Fibroblast of the conjunctiva (primary cell): ENCODE measurements at regions not wholly inside any gene's neighbourhood (a gene's known extent, or its start where the extent isn't known, plus 50 kb on each side); places are given as distances from the start of the nearest gene placed in this dataset.
A peak's percentile ranks its signal among the peaks of the same experiment; 100 is the strongest.

Experiments used
- DNase-seq: peaks from one replicate; pipeline ENCODE4 v3.0.0-alpha.2; 2010; ENCODE audit warnings: low read depth

DNA sequence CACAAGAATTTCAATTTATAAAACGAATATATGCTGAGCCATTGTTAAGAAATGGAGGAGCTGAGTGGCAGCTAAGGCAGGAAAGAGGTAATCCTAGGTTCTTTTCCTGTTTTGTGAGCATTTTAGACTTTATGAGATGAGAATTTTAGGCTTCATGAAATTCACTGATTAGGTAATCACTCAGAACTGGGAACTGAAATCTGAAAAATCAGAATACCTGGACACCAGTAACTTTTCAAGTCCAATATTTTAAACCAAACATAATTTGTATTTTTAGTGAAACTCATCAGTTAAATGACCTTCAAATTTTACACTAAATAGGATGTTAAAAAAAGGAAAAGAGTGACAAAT, 389.9 kb downstream of the HTR1B start:
- DNase-seq, result no peak

DNA sequence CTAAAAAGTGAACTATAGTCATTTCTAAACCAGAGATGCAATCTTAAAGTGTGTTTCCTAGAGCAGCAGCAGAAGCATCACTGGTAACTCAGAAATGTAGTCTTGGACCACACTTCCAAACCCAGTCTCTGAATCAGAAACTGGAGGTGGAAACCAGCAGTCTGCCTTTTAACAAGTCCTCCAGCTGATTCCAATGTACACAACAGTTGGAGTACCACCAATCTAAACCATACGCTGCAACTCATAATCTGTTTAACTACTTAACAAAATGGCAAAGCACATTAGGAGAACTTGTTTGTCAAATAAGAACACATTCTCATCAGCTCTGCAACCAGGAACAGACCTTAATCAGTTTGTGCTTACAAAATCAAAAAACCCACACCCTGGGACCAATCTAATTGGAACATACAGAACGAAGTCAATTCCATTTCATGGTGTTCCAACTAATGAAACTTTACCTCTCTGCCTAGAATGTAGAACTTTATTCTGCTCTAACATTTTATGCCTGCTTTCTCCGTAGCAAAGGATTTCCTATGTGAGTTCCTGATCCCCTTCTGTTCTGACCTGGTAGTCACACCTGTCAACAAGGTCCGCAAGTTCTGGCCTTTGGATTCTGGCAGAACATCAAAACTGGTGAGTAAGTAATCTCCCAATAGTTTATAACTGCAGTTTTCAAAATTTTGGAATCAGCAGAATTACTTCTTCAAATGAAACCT, 390.4 kb downstream of the HTR1B start:
- DNase-seq, result no peak

DNA sequence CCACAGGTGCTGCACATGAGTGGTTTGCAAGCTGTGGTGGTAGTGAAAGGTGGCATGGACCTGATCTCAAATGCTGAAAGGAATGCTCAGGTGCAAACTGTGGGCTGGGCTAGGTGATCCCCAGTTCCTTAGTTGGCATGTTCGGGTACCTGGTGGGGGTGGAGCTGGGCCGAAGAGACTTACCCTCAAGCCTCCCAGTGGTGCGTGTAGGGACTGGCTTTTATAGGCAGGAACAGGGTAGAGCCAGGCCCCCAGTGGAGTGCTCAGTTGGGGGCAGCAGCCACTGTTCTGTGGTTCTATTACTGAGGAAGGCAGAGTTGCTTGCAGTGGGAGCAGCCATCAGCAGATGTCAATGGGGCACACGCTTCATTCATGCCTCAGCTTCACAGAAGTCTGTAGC, 399.8 kb downstream of the HTR1B start:
- no peak for DNase-seq

- no peak for DNase-seq
Measured at GRCh38 chr6:77055711-77056110, 407.6 kb downstream of the HTR1B start.

- no peak for DNase-seq
Measured at GRCh38 chr6:77040568-77041195, 422.6 kb downstream of the HTR1B start.

DNA sequence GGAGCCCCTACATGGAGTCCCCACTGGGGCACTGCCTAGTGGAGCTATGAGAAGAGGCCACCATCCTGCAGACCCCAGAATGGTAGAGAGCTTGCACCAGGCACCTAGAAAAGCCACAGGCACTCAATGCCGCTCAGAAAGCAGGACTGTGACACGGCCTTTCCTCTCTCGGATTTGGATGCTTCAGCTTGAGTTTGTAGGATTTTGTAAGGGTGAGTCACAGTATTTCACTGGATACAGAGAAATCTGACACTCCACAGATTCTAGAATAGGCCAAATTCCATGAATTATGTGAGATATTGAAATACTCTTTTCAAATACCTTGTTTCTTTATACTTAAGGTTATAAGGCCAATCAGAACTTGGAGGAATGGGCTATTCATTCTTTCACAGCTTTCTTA, 424.5 kb downstream of the HTR1B start:
- DNase-seq, result no peak

GRCh38 chr6:77037439-77037838, 425.9 kb downstream of the HTR1B start:
- no peak for DNase-seq

DNA sequence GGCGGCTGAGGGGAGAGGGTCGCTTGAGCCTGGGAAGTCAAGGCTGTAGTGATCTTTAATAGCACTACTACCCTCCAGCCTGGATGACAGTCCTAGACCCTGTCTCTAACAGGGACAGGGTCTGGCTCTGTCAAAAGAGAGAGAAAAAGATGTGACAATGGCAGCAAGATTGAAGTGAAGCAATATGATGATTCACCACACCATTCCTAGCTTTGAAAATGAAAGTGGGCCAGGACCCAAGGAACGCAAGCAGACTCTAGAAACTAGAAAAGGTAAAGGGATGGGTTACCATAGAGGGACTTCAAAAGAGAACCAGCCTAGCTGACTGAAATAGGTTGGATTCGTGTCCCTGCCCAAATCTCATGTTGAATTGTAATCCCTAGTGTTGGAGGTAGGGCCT, 426.9 kb downstream of the HTR1B start:
- no peak for DNase-seq

DNA sequence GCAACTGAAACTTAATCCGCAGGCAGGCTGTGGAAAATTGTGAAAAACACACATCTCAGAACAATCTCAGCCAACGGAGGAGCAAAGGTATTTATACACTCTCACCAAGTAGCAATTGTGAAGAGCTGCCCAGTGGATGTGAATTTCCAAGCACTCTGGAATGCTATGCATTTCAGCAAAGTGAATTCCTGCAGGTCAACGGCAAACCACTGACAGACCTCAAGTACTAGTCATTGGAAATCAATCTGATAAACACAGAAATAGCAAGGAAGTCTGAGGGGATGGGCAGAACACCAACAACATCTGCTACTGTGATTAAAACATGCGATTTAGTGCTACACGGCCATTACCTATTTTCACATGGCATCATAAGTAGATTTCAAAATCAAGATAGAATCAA, 429.1 kb downstream of the HTR1B start:
- peak; percentile 64 for DNase-seq

- DNase-seq, result no peak
Measured at GRCh38 chr6:77030929-77031674, 432.2 kb downstream of the HTR1B start.

GRCh38 chr6:77026341-77026740, 436.9 kb downstream of the HTR1B start:
- DNase-seq, result no peak

DNA sequence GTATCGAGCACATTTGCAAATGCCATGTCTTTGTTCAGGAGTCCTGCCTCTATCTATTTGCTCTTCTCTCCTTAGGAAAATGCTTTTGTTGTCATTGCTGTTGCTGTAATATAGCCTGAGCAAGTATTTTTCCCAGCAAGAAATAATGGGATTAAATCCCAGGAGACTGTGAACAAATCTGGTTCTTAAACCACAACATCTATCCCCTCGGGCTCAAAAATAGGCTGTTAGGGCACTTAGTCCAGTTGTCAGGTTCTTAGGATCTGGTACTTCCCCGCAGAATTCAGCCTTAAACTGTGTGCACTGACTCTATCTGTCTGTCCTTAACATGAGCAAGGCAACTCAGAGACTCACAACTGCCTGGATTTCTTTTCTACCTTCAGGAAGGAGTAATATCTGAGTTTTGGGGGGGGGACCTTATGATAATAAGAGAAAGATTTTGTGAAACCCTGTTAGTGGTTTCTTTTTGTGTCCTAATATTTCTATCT, 437.5 kb downstream of the HTR1B start:
- DNase-seq, result no peak

- no peak for DNase-seq
Measured at GRCh38 chr6:77021778-77022177, 441.5 kb downstream of the HTR1B start.

DNA sequence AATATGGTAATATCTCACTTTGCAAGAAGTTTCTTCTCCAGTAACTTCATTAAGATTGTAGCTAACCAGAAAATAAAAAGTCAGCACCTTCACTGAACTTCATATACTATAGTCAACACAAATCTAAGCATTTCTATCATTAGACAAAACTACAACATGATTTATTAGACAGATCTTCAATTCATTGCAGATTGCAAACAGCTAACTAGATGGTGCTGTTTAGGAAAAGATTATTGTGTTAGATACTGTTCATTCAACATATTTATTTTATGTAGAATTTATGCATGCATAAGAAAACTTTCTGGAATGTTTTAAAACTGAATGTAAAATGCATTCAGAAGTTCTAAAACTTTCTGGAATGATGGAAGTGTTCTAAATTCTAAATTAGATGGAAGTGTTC, 442.1 kb downstream of the HTR1B start:
- no peak for DNase-seq

GRCh38 chr6:77019081-77019480, 444.2 kb downstream of the HTR1B start:
- no peak for DNase-seq

DNA sequence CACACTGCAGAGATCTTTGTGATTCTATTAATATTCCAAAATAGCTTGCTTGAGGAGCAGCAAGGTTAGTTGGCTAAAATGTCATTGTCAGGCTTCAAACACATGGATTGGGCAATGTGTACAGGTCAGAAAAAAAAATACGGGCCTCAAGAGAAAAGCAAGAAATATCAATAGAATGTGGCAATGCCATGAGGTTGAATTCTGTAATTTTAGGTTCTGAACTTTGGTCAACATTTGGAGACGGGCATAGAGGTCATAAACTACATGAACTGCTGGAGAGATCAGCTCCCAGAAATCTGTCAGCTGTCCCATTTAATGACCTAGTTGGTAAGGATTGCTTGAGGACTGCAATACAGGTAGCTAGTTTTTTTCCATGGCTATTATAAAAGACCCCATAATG, 445.8 kb downstream of the HTR1B start:
- no peak for DNase-seq

- DNase-seq, result no peak
Measured at GRCh38 chr6:77015350-77015749, 447.9 kb downstream of the HTR1B start.

DNA sequence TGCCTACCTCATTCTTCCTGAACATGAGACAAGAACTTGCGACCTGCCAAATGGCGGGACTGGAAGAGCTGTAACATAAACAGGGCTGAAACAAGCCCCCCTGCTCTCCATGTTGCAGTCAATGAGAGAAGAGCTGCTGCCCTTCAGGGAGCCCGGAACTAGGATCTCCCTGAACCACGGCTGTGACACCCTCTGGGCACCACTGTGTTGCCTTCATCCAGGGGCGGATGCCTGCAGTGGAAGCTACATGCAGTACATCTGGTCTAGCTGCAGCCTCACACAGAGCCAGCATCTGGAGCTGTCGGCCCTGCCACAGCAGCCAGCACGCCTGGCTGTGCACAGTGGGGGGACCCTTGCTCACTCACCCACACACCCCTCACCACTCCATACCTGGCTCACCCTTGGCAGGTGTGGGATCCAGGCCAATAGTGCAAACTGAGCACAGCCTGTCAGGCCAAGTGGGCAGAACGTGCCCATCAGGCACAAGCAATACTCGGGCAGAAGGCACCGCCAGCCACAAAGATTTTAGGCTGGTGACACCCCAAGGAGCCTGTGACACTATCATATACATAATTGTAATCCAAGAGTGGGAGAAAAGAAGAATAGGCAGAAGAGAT, 451.3 kb downstream of the HTR1B start:
- no peak for DNase-seq

GRCh38 chr6:77010931-77011542, 452.3 kb downstream of the HTR1B start:
- no peak for DNase-seq

- DNase-seq, result no peak
Measured at GRCh38 chr6:76992553-76992952, 470.7 kb downstream of the HTR1B start.

GRCh38 chr6:76984572-76984971, 478.7 kb downstream of the HTR1B start:
- no peak for DNase-seq

DNA sequence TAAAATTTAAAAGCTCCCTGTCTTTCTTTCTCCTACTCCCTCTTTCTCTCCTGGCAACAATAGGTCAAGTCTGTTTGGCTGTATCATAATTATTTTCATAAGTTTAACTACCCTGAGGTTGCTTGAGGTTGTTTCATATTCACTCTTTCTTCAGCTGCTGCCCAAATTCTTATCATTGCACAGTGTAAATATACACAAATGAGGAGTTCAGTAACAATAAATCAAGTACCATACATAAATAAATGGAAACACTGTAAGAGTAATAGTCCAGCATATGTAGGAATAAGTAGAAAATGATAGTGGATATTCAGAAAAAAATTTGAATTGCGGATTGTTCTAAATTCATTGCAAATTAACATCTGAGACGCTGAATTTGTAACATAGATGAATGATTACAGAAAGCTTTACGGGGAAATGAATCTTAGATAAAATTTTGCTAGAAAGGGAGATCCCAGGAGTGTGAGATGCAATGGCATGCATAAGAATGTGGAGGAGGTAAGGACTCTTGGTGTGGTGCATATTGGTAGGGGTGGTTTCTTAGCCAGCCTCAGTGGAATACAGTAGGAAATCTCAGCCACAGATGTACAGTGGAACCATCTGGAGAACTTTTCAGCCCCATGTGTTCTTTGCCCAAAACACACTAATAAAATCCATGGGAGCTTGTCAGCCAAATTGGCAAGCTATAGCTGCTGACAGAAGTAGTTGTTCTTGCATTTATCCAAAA, 480.7 kb downstream of the HTR1B start:
- DNase-seq, result no peak
